Fibroblast of lung (primary cell): ENCODE measurements at regions not wholly inside any gene's neighbourhood (a gene's known extent, or its start where the extent isn't known, plus 50 kb on each side); places are given as distances from the start of the nearest gene placed in this dataset.

Source experiments
- DNase-seq, 2 donors: peaks; one replicate each; pipeline versions ENCODE4 v3.0.0 to v3.0.0-alpha.2; 2010; ENCODE audit warnings: low read depth in 2 of 2
- H2AFZ ChIP-seq: 2 replicates; pipeline ENCODE4 v1.5.1; 2012; ENCODE audit warnings: low read length, control low read depth, inconsistent platforms
- H3K27ac ChIP-seq: 2 replicates; pipeline ENCODE4 v1.5.1; 2011; ENCODE audit warnings: low read length, control low read depth; ENCODE audit not compliant: insufficient read depth
- H3K27me3 ChIP-seq: 2 replicates; pipeline ENCODE4 v1.5.1; 2011; ENCODE audit warnings: mild to moderate bottlenecking, low read length; ENCODE audit not compliant: control insufficient read depth, insufficient read depth
- H3K36me3 ChIP-seq: 2 replicates; pipeline ENCODE4 v1.5.1; 2011; ENCODE audit warnings: low read length; ENCODE audit not compliant: control insufficient read depth, insufficient read depth
- H3K4me1 ChIP-seq: 2 replicates; pipeline ENCODE4 v1.5.1; 2011; ENCODE audit warnings: low read length; ENCODE audit not compliant: control insufficient read depth, insufficient read depth; ENCODE audit errors: extremely low read depth
- H3K4me2 ChIP-seq: 2 replicates; pipeline ENCODE4 v1.5.1; 2011; ENCODE audit warnings: low read length, control low read depth; ENCODE audit not compliant: insufficient read depth; ENCODE audit errors: extremely low read depth
- H3K4me3 ChIP-seq, 4 experiments: fragments of 200-600 bp in 1 of 4; sonication (generic) in 1 of 4; replicated peaks in 1 of 4; 2 replicates each; pipeline ENCODE4 v1.5.1; 2011 to 2016; ENCODE audit warnings: low read length in 4 of 4, low read depth in 3 of 4, mild to moderate bottlenecking in 3 of 4, control low read depth in 2 of 4, inconsistent platforms in 1 of 4, mixed read lengths in 1 of 4; ENCODE audit not compliant: insufficient read depth in 1 of 4; ENCODE audit errors: control extremely low read depth in 1 of 4
- H3K79me2 ChIP-seq: 2 replicates; pipeline ENCODE4 v1.5.1; 2012; ENCODE audit warnings: mild to moderate bottlenecking, low read length, inconsistent platforms; ENCODE audit not compliant: control insufficient read depth, insufficient read depth
- H3K9ac ChIP-seq: 2 replicates; pipeline ENCODE4 v1.5.1; 2011; ENCODE audit warnings: mild to moderate bottlenecking, low read length, control low read depth; ENCODE audit not compliant: insufficient read depth
- H3K9me3 ChIP-seq: 2 replicates; pipeline ENCODE4 v1.5.1; 2012; ENCODE audit warnings: low read depth, low read length; ENCODE audit not compliant: control insufficient read depth, insufficient read depth
- H4K20me1 ChIP-seq: 2 replicates; pipeline ENCODE4 v1.5.1; 2011; ENCODE audit warnings: low read length; ENCODE audit not compliant: control insufficient read depth, insufficient read depth; ENCODE audit errors: extremely low read depth
- CTCF ChIP-seq, 2 donors: IDR thresholded peaks in 1 of 2; conservative IDR thresholded peaks in 1 of 2; 1 replicate in 1 of 2; 2 replicates in 1 of 2; pipeline ENCODE4 v1.5.1; 2011 to 2012; ENCODE audit warnings: low read length in 2 of 2, control low read depth in 1 of 2, inconsistent platforms in 1 of 2, low read depth in 1 of 2, mild to moderate bottlenecking in 1 of 2
- EZH2 ChIP-seq: IDR thresholded peaks from 2 replicates; pipeline ENCODE4 v1.5.1; 2012; ENCODE audit warnings: low read length, control low read depth, mild to moderate bottlenecking; ENCODE audit errors: missing control alignments

- no peak overlapping the region for H3K4me2 ChIP-seq
- H3K27ac ChIP-seq: no peak overlapping the region
- H3K4me3 ChIP-seq: no peak overlapping the region
- DNase-seq: no peak
- H3K4me1 ChIP-seq: no peaks in the 10 kb centered on the region
- H3K27me3 ChIP-seq: no peaks in the 10 kb centered on the region
- no peaks in the 10 kb centered on the region for H4K20me1 ChIP-seq
- H3K79me2 ChIP-seq: no peaks in the 10 kb centered on the region
- no peaks in the 10 kb centered on the region for H3K9me3 ChIP-seq
- H3K9ac ChIP-seq: no peak overlapping the region
- no peak overlapping the region for H2AFZ ChIP-seq
- no peaks in the 10 kb centered on the region for H3K36me3 ChIP-seq
- TF ChIP-seq CTCF (conservative IDR thresholded peaks at IDR 0.05 in 1 of 2, IDR thresholded peaks at IDR 0.05 in 1 of 2; ENCODE audit: low read depth in 1 of 2, low read length in 2 of 2) (no peak), EZH2 (no peak)
These were observed 391.0 kb upstream of the ID2 start for GRCh38 chr2:8290771-8291352.

GRCh38 chr2:8296306-8296705, 385.6 kb upstream of the ID2 start:
- DNase-seq: no peak
- no peaks in the 10 kb centered on the region for H3K4me1 ChIP-seq
- H3K4me2 ChIP-seq: no peak overlapping the region
- H3K9me3 ChIP-seq: no peaks in the 10 kb centered on the region
- H4K20me1 ChIP-seq: no peaks in the 10 kb centered on the region
- H3K36me3 ChIP-seq: no peaks in the 10 kb centered on the region
- no peak overlapping the region for H3K9ac ChIP-seq
- TF ChIP-seq CTCF (conservative IDR thresholded peaks at IDR 0.05 in 1 of 2, IDR thresholded peaks at IDR 0.05 in 1 of 2; ENCODE audit: low read depth in 1 of 2, low read length in 2 of 2): no peak
- no peak for TF ChIP-seq EZH2
- no peak overlapping the region for H3K27ac ChIP-seq
- H2AFZ ChIP-seq: no peak overlapping the region
- H3K4me3 ChIP-seq: no peak overlapping the region
- H3K79me2 ChIP-seq: no peaks in the 10 kb centered on the region
- H3K27me3 ChIP-seq: no peaks in the 10 kb centered on the region

- Histone ChIP-seq H3K79me2 (no peaks in the 10 kb centered on the region), H2AFZ (no peak overlapping the region), H3K4me3 (no peak overlapping the region), H3K27me3 (no peaks in the 10 kb centered on the region), H3K9me3 (no peaks in the 10 kb centered on the region), H3K4me1 (no peaks in the 10 kb centered on the region), H3K27ac (no peak overlapping the region), H3K9ac (no peak overlapping the region), H3K36me3 (no peaks in the 10 kb centered on the region), H3K4me2 (no peak overlapping the region), H4K20me1 (no peaks in the 10 kb centered on the region)
- TF ChIP-seq EZH2 (no peak), CTCF (conservative IDR thresholded peaks at IDR 0.05 in 1 of 2, IDR thresholded peaks at IDR 0.05 in 1 of 2; ENCODE audit: low read depth in 1 of 2, low read length in 2 of 2) (no peak)
- DNase-seq: no peak
These were observed 384.3 kb upstream of the ID2 start for GRCh38 chr2:8297376-8298231.
